ENCODE measurements at regions not wholly inside any gene's neighbourhood (a gene's known extent, or its start where the extent isn't known, plus 50 kb on each side); places are given as distances from the start of the nearest gene placed in this dataset.

GRCh38 chr4:83981156-83981555 lies 445.2 kb downstream of the GPAT3 start:
- no peak for TF ChIP-seq CTCF (IDR thresholded peaks at IDR 0.05; ENCODE audit: low read depth, low read length)
- TF ChIP-seq EZH2phosphoT487 (IDR thresholded peaks at IDR 0.05; ENCODE audit: low read depth) = no peak

All from OCI-LY3 (cell line).